ENCODE measurements at regions not wholly inside any gene's neighbourhood (a gene's known extent, or its start where the extent isn't known, plus 50 kb on each side); places are given as distances from the start of the nearest gene placed in this dataset.

DNA sequence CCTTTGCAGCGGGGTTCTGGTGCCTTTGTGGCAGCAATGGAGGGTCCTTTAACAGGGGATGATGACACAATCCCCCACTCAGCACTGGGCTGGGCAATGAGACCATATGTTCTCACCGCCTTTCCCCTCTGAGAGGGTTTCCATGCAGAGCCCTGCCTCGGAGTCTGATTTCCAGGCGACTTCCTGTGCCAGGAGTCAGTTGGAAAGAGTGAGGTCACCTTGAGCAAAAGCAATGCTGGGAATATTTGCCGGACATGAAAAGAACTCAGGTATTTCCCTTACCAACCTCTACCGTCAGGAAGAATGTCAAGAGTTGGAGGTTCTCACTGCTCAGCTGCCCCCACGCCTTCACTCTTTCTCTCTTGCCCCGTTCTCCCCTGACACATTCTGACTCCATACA lies 284.2 kb upstream of the IRX1 start:
- Mint-ChIP-seq H3K4me1 (peaks cover 14% of the 10 kb centered on the region), H3K27ac (ENCODE audit: unreplicated experiment) (peak overlapping the region; percentile 86), H3K36me3 (ENCODE audit: low read depth) (peaks cover 12% of the 10 kb centered on the region), H3K4me3 (no peak overlapping the region), H3K27me3 (ENCODE audit: low read depth) (no peaks in the 10 kb centered on the region), H3K9me3 (peaks cover 9% of the 10 kb centered on the region)
- TF ChIP-seq, protein P1, sequence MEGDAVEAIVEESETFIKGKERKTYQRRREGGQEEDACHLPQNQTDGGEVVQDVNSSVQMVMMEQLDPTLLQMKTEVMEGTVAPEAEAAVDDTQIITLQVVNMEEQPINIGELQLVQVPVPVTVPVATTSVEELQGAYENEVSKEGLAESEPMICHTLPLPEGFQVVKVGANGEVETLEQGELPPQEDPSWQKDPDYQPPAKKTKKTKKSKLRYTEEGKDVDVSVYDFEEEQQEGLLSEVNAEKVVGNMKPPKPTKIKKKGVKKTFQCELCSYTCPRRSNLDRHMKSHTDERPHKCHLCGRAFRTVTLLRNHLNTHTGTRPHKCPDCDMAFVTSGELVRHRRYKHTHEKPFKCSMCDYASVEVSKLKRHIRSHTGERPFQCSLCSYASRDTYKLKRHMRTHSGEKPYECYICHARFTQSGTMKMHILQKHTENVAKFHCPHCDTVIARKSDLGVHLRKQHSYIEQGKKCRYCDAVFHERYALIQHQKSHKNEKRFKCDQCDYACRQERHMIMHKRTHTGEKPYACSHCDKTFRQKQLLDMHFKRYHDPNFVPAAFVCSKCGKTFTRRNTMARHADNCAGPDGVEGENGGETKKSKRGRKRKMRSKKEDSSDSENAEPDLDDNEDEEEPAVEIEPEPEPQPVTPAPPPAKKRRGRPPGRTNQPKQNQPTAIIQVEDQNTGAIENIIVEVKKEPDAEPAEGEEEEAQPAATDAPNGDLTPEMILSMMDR (conservative IDR thresholded peaks at IDR 0.05), result no peak
- no peak for DNase-seq (ENCODE audit: low read depth, low spot score)

- peak; percentile 23 for DNase-seq (ENCODE audit: low read depth, low spot score)
- Mint-ChIP-seq H3K36me3 (ENCODE audit: low read depth) (peaks cover 12% of the 10 kb centered on the region), H3K27me3 (ENCODE audit: low read depth) (no peaks in the 10 kb centered on the region)
Observed at GRCh38 chr5:3310541-3311261, 284.9 kb upstream of the IRX1 start.

GRCh38 chr5:3309538-3309937 lies 286.1 kb upstream of the IRX1 start:
- Mint-ChIP-seq H3K27me3 (ENCODE audit: low read depth) (peaks cover 3% of the 10 kb centered on the region), H3K27ac (ENCODE audit: unreplicated experiment) (no peak overlapping the region), H3K36me3 (ENCODE audit: low read depth) (peaks cover 12% of the 10 kb centered on the region), H3K4me1 (peaks cover 14% of the 10 kb centered on the region), H3K4me3 (no peak overlapping the region), H3K9me3 (peaks cover 9% of the 10 kb centered on the region)
- no peak for DNase-seq (ENCODE audit: low read depth, low spot score)
- TF ChIP-seq, protein P1 (conservative IDR thresholded peaks at IDR 0.05), result no peak

More at GRCh38 chr5:3310541-3311261, 284.9 kb upstream of the IRX1 start:
- Mint-ChIP-seq H3K27ac (ENCODE audit: unreplicated experiment) (peak overlapping the region; percentile 86), H3K9me3 (peaks cover 9% of the 10 kb centered on the region), H3K4me3 (no peak overlapping the region), H3K4me1 (peaks cover 14% of the 10 kb centered on the region)
- TF ChIP-seq, protein P1 (conservative IDR thresholded peaks at IDR 0.05), result no peak

- DNase-seq (ENCODE audit: low read depth, low spot score), result no peak
- TF ChIP-seq, protein P1 (conservative IDR thresholded peaks at IDR 0.05), result no peak
- no peak overlapping the region for H3K4me3 Mint-ChIP-seq
- peaks cover 14% of the 10 kb centered on the region for H3K4me1 Mint-ChIP-seq
- no peak overlapping the region for H3K27ac Mint-ChIP-seq (ENCODE audit: unreplicated experiment)
- peaks cover 3% of the 10 kb centered on the region for H3K9me3 Mint-ChIP-seq
- peaks cover 8% of the 10 kb centered on the region for H3K36me3 Mint-ChIP-seq (ENCODE audit: low read depth)
- peaks cover 3% of the 10 kb centered on the region for H3K27me3 Mint-ChIP-seq (ENCODE audit: low read depth)
Observed at GRCh38 chr5:3307982-3308621, 287.5 kb upstream of the IRX1 start.

GRCh38 chr5:3305432-3305831 lies 290.2 kb upstream of the IRX1 start:
- Mint-ChIP-seq H3K27me3 (ENCODE audit: low read depth) (peaks cover 3% of the 10 kb centered on the region), H3K27ac (ENCODE audit: unreplicated experiment) (no peak overlapping the region), H3K9me3 (no peaks in the 10 kb centered on the region), H3K4me3 (no peak overlapping the region), H3K36me3 (ENCODE audit: low read depth) (no peaks in the 10 kb centered on the region), H3K4me1 (peaks cover 16% of the 10 kb centered on the region)
- TF ChIP-seq, protein P1 (conservative IDR thresholded peaks at IDR 0.05), result no peak
- DNase-seq (ENCODE audit: low read depth, low spot score), result no peak
